B cell (primary cell): ENCODE measurements at regions not wholly inside any gene's neighbourhood (a gene's known extent, or its start where the extent isn't known, plus 50 kb on each side); places are given as distances from the start of the nearest gene placed in this dataset.

ENCODE experiments used
- CTCF ChIP-seq: fragments of 200-600 bp; IDR thresholded peaks from one replicate; pipeline ENCODE4 v1.8.0; 2022; ENCODE audit warnings: antibody characterized with exemption, mild to moderate bottlenecking
- EZH2 ChIP-seq: IDR thresholded peaks from 2 replicates; pipeline ENCODE4 v1.6.1; 2012; ENCODE audit warnings: borderline replicate concordance, low read depth, mild to moderate bottlenecking, moderate library complexity, low read length; ENCODE audit not compliant: insufficient read depth, poor library complexity, severe bottlenecking

GRCh38 chr9:80025131-80025530 is 453.4 kb downstream of the TLE4 start:
- TF ChIP-seq CTCF (no peak), EZH2 (no peak)
